ENCODE measurements at regions not wholly inside any gene's neighbourhood (a gene's known extent, or its start where the extent isn't known, plus 50 kb on each side); places are given as distances from the start of the nearest gene placed in this dataset.

- no peak for DNase-seq
These were observed 51.1 kb upstream of the BEGAIN start for GRCh38 chr14:100638211-100638855.

- no peak for DNase-seq
These were observed 52.1 kb upstream of the BEGAIN start for GRCh38 chr14:100639280-100639679.

GRCh38 chr14:100640471-100641273 lies 53.5 kb upstream of the BEGAIN start:
- DNase-seq, result no peak

GRCh38 chr14:100641274-100641860 lies 54.1 kb upstream of the BEGAIN start:
- no peak for DNase-seq

- DNase-seq, result no peak
These were observed 56.2 kb upstream of the BEGAIN start for GRCh38 chr14:100643426-100643825.

GRCh38 chr14:100644383-100644782 lies 57.2 kb upstream of the BEGAIN start:
- DNase-seq, result no peak

GRCh38 chr14:100644784-100645183 lies 57.6 kb upstream of the BEGAIN start:
- DNase-seq, result no peak

GRCh38 chr14:100645196-100645981 lies 58.2 kb upstream of the BEGAIN start:
- peak; percentile 56 for DNase-seq

- DNase-seq, result no peak
These were observed 58.7 kb upstream of the BEGAIN start for GRCh38 chr14:100645982-100646314.

- no peak for DNase-seq
These were observed 61.4 kb upstream of the BEGAIN start for GRCh38 chr14:100648474-100649172.

GRCh38 chr14:100649173-100649519 lies 61.9 kb upstream of the BEGAIN start:
- DNase-seq, result no peak

- DNase-seq, result no peak
These were observed 64.8 kb upstream of the BEGAIN start for GRCh38 chr14:100651999-100652508.

GRCh38 chr14:100652744-100653143 lies 65.5 kb upstream of the BEGAIN start:
- DNase-seq, result no peak

GRCh38 chr14:100653409-100653808 lies 66.2 kb upstream of the BEGAIN start:
- DNase-seq, result no peak

GRCh38 chr14:100654025-100654813 lies 67.0 kb upstream of the BEGAIN start:
- no peak for DNase-seq

- DNase-seq, result no peak
These were observed 67.9 kb upstream of the BEGAIN start for GRCh38 chr14:100654814-100655740.

GRCh38 chr14:100655741-100656085 lies 68.5 kb upstream of the BEGAIN start:
- no peak for DNase-seq

- DNase-seq, result no peak
These were observed 69.7 kb upstream of the DLK1 start for GRCh38 chr14:100656996-100657395.

- no peak for DNase-seq
These were observed 68.9 kb upstream of the DLK1 start for GRCh38 chr14:100657780-100658179.

- DNase-seq, result no peak
These were observed 68.4 kb upstream of the DLK1 start for GRCh38 chr14:100658181-100658886.
